NCI-H1105 treated with DMSO at 0.1 percent for 48 hours (cell line): ENCODE measurements at regions not wholly inside any gene's neighbourhood (a gene's known extent, or its start where the extent isn't known, plus 50 kb on each side); places are given as distances from the start of the nearest gene placed in this dataset.

Experiments
- DNase-seq: peaks from one replicate; lab custom pipeline; 2025; lab: John Stamatoyannopoulos, UW

DNA sequence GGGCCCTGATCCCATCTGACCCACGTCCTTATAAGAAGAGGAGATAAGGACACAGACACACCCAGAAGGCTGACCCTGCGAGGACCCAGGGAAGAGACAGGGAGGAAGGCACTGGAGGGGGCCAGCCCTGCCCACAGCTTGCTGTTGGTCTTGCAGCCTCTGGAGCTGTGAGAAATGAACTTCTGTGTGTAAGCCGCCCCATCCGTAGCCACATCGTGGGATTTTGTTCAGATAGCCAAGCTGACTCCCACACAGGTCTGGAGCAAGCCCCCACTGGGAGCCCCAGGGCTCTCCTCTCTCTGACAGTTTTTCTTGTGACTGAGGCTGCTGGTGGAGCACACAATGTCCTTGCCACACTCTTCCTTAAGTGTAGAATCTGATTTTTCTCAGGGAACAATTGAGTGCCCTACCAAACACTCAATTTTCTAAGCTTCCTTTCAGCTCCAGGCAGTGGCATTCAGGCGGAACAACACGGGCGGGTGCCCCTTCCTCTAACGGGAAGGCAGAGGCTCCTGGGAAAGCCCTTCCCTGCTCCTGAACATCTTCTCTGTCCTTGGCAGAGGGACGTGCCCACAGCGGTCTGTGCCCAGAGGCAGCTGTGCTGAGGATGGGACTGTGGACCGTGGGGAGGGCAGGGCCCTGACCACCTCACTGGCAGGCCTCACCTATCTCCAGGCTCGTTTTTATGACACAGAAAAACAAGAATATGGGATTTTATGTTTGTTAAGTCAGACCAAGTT, 160.6 kb upstream of the SHH start:
- no peak for DNase-seq

DNA sequence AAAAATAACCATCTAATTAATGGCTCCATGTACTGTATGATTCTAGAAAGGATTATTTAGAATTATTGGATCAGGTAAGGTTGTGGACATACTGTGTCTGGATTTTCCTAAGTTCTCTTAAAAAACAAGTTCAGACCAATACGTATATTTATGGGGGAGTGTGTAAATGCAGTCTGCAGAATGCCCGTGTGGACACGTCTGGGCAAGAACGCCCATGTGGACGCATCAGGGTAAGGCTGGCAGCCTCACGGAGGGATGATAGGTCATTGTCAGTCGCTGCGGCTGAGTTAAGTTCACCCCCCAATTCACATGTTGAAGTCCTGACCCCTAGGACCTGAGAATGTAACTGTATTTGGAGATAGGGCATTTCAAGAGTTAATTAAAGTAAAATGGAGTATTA, 160.0 kb upstream of the SHH start:
- DNase-seq = no peak

DNA sequence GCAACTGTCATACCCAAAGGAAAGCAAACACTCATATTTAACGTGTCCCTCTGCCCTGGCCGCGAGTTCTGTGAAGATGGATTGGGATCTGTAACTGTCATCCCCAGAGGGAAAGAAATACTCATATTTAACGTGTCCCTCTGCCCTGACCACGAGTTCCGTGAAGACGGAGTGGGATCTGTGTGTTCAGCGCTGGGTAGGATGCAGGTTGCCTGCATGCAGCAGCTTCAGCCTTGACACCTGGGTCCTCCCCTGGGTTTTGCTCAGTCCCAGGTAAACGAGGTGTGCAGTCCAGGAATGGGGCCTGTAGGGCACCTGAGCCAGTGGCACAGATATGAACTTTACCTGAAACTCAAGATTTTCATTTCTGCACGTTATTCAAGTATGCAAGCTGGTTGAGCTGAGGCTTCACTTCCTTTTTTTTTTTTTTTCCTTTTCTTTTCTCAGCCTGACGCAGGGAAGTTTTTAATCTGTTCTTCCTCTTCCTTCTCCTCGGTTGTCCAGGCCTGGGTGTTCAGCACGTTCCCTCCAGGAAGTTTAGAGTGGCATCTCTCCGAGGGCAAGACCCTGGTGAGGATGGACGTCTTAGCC, 159.0 kb upstream of the SHH start:
- DNase-seq = no peak

DNA sequence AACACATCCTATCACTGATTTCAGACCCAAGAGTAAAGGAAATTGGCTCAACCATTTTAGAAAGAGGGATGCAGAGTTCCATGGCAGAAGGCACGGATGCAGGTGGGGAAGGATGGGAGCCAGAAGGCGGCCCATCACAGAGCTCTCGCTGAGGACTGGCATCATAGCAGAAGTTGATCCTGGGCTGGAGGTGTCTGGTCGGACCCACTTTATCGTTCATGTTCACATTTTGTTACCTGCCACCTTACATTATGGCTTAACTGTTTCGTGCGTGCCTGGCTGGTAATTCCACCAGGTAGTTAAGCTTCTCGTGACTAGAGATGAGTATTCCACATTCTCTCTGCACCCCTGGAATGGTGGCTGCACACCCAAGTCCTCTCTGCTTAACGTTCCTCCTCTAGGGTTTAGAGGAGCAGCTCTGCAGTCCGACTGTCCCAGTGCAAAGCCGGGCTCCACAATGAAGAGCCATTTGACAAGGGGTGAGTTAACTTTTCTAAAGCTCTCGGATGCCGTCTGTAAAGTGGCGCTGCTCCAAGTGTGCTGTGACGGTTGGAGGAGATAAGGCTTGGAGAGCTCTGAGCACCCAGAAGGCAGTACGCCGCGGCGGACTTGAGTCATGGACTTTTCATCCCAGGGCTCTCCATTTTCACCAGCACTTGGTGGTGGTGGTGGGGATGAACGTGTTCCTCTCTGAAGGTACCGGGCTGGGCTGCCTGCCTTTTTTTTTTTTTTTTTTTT, 157.1 kb upstream of the SHH start:
- DNase-seq = no peak

DNA sequence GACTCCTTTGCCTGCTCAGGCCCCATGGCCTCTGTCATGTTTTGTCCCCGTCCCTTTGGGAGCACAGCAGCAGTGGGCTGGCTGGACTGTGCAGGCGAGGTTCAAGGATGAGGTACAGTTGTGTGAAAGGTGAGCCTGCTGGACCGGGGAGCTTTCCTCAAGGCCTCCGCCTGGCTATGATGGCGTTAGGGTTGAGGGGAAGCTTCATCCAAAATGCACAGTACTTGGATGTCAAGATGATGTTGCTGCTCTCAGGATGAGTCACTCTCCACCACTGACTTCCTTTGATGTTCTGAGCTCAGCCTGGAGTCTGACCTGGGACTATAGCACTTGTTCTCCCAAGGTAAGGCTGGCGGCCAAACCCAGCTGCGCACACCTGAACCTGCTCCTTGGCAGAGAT, 152.7 kb upstream of the SHH start:
- no peak for DNase-seq

DNA sequence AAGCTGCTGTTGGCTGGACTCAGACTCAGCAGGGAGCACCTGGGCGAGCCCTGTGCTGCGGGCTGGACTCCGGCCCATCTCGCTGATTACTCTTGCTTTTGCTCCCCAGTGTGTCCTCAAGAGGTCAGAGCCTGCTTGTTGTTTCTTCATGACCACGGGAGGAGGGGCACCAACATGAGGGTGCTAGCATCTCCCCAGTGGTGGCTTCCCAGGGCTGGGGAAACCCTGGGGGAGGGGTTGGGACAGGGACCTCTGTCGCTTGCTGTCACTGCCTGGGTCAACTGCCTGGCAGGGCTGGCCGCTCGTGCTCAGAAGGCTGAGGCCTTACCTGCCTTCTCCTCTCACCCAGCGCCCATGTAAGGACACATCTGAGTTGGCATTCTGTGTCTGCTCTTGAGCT, 152.3 kb upstream of the SHH start:
- no peak for DNase-seq

DNA sequence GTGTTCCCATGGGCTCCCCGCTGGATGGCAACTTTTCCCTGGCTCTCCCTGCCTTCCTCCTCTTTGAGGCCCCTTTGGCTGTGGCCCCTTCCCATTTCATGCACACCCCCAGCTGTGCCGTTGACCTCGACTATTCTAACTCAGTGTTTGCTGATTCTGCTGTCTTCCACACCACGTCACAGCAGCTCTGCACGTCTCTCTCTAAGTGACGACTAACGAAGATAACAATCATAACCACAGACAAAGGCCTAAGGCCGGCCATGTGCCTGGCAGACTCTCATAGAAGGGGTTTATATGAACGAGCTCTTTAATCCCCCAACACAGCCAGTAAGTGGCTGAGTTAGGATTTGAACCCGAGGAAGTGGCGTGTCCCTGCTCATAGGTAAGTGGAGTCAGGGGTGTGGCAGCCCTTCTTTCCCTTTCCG, 151.5 kb upstream of the SHH start:
- no peak for DNase-seq

DNA sequence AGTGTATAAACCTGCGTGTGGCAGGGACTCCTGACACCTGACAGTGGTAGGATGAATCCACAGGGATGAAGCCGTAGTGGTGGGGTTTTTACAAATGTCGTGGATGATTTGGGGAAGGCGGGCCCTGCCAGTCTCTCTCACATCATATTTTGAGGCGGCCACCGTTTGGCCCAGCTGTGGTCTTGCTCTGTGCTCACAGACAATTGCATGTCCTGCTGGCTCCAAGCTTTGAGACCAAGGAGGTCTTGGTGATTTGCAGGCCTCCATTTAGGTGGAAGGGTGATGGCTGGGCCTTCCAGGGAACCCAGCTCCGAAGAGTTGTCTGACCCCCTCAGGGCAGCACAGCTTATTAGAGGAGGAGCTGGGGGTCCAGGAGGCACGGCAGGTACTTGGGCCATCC, 151.1 kb upstream of the SHH start:
- no peak for DNase-seq

DNA sequence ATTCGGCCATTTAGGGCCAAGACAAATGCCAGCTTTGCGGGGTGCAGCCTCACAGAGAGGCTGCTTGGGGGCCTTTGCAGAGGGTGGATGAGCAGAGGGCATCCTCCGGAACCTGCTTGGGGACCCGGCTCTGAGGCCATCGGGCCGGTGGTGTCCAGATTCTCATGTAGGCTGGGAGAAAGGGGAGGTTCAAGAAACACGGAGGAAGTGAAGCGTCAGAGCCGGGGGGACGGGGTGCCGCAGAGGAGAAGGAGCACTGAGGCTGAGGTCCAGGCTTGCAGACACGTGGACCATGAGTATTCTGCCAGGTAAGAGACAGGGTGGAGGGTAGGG, 150.7 kb upstream of the SHH start:
- DNase-seq = no peak

DNA sequence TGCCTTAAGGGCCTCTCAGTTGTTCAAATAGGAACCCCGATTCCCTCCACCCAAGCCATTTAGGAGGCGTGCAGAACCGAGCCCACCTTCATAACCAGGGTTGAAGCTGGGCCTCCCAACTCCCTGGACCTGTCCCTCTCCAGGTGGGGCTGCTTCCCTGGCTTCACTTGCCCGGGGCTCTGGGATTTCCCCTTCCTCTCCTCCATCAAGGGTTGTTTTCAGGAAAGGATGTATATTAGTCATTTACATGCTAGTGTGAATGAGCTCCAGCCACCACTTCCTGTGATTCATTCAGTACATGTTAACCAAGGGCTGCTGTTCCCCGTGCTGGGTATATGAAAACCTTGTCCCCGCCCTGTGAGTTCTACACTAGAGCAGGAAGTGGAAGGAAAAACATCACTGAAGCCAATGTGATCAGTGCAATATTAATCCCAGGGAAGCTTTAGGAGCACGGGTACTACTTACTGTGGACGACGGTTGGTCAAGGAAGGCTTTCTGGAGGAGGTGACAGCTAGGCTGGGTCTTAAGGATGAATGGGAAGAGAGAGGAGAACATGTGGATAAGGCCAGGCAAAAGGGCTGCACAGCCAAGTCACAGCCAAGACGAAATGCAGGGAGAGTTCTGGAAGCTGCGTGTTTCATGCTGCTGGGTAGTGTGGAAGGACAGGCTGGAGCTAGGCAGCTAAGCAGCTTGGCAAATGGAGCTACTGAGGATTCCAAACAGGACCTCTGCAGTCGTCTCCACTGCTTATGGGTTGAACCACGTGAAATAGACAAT, 150.1 kb upstream of the SHH start:
- DNase-seq = no peak

DNA sequence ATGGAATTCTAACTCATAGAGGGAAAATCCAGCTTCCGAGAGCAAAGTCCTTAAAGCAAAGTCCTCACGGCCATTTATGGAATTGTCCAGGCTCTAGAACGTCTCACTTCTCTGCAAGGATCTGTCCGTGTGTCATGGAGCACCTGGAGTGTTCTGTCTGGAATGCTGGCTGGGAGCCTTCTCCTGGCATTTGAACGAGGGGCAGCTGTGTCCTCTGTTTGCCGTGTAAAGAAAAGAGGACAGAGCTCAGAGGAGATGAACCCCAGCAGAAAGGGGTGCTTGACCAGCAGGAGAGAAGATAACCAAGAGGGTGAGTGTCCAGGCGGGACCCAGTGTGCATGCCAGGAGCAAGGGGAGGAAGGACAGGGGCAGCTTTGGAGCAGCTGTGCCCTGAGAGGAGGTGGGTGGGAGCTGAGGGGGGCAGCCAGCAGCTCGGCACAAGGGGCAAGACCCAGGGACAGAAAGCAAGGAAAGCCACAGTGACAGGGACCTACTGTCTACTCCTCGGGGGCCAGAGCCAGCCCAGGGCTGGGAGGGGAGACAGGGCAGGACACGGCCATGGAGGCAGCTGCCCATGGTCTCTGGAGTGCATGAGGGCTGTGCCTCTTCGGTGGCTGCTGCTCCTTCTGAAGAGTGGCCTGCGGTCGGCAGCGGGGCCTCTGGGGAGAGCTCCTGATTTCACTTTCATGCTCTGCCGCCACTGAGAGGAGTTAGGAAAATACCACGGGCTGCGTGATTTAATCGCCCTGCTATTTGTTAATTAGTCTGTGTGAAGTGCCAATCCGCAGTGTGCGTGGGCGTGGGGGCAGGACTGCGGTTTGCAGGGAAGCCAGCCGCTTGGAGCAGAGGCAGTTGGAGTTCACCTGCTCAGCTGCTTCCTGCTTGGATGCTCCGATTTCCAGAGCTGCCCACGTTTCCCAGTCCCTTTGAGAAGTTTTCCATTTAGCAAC, 149.3 kb upstream of the SHH start:
- DNase-seq = no peak

DNA sequence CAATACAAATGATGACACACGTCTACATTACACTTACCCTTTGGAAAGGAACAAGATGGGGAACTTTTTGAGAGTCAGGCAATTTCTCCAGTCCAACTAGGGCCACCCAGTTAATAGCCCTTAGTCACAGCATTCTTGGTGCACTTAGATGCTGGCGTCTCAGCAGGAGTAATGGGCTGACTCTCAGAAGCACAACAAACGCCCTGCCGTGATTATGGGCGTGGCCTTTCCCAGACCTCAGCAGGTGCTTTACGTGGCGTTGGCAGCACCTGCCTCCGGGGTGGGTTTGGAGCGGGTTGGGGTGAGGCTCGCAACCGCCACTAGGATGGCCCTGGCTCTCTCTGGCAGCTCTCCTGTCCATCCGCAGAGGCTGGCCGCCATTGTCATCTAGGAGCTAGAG, 147.6 kb upstream of the SHH start:
- DNase-seq = peak; percentile 19

DNA sequence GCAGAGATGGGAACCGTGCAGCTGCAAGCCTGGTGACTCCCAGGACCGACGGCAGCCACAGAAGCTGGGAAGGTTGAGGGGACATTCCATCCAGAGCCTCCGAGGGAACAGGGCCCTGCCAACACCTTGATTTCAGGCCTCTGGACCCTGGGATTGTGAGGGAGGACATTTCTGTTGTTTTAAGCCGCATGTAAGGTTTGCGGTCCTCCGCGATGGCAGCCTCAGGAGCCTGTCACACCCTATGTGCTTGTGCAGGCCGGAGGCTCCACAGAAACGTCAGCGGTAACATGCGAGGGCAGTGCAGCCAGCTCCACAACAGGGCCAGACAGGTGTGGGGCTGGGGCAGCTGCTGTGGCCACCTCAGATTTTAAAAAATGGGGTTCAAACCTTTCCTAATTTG, 144.7 kb upstream of the SHH start:
- no peak for DNase-seq

DNA sequence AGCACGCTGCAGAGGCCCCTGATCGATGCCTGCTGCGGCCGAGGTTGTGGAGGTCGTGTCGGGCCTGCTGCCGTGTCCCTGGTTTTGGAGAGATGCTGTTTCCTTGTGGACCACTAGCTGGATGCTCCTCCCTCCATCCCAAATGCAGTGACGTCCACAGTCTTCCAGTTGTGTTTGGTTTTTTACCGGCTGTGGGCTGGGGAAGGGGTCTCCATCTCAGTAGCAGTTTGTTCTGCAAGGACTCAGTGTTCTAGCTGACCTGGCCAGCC, 143.0 kb upstream of the SHH start:
- DNase-seq = no peak

DNA sequence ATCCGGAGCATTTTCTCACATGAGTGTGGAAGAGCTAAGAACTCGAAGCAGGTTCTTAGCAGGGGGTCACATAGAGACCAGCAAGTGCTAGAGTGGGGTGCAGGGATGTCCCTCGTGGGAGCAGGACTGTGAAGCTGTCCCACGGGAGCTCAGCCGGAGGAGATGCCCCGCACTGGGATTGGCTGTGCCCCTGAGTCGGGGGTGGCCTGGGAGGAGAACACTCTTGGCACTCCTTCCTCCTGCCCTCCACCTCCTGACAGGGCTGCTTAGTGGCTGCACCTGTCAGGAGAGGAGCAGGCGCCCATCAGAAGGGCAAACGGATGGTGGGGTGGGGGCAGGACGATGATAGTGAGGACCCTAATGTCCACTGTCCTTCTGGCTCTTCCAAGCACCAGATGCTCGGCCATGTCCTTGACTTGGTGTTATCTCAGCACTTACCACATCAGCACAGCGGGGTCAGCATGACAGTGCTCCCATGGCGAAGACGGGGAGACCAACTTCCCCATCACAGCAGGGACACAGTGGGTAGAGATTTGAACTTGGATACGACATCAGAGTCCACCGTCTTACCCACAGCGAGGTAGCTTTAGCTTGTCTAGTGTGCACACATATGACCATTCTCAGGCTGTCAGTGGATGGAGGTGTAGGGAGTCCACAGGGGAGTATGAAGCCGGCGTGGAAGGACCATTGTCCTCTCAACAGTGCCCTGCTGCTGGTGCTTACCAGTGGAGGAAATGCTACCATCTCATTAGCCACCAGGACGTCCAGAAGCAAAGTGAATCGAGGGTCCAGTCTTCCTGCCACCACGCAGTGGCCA, 142.5 kb upstream of the SHH start:
- no peak for DNase-seq

DNA sequence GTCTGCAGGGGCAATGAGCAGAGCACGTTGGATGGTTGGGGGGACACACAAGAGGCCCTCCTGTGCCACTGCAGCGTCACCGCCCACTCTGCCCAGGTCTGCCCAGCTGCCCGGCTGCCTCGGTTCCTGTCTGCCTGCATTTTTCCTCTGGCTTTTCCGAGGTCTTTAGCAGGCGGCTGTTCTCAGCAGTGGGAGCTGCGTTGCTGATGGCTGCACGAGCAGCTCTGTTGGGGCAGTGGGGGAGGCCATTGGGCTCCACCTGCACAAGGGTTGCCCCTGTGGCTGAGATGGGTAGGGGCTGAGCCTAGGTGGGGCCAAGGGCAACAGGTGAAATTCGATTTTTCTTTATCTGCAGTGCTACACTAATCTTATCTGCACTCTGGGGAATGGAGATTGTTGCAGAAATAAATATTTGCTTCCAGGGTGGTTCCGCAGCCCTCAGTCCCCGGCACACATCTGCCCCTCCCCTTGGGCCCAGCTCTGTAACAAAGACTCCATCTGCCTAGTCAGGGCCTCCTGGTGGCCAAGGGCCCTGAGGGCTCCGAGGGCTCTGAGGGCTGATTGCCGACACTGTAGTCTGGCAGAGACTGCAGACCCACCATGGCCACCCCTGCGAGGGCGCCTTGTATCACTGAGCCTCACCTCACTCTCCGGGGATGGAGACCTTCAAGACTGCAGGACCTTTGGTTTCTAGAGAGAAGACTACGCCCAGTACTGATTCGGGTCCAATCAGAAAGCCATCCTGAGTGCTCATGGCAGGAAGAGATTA, 141.7 kb upstream of the SHH start:
- DNase-seq = no peak

DNA sequence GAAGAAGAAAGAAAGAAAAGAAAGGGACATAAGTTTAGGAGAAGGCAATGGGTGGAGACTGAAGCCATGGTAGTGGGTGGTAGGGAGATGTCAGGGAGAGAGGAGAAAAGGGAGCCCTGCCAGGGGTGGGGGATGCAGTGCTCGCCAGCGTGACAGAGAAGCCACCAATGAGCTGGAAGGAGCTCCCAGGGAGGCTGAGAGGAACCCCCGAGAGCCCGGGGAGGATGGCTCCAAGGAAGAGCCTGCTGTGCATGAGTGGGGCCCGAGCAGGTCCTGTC, 141.2 kb upstream of the SHH start:
- DNase-seq = no peak

DNA sequence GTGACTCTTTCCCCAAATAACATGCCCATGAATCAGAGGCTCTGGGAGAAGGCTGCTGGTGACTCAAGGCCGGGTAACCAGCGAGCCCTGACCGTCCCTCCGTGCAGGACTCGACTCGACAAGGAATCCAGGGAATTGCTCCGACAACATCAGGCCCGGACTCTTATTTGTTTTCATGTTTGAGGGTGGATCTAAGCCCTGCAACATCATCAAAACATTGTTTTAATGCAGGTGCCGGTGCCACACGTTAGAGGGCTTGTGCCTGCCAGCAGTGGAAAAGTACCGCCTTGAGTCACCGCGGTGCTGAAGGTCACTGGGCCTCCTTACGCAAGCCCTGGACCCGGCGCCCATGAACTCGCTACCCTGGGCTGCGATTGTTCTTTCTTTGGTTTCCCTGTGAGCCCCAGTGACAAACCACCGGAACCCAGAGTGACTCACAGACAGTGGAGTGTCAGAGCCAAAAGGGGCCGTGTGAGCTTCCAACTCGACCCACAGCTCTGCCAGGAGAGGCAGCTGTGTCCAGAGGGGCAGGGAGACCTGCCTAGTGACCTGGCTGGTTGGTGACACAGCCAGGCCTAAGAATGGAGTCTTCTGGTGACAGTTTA, 139.4 kb upstream of the SHH start:
- no peak for DNase-seq

DNA sequence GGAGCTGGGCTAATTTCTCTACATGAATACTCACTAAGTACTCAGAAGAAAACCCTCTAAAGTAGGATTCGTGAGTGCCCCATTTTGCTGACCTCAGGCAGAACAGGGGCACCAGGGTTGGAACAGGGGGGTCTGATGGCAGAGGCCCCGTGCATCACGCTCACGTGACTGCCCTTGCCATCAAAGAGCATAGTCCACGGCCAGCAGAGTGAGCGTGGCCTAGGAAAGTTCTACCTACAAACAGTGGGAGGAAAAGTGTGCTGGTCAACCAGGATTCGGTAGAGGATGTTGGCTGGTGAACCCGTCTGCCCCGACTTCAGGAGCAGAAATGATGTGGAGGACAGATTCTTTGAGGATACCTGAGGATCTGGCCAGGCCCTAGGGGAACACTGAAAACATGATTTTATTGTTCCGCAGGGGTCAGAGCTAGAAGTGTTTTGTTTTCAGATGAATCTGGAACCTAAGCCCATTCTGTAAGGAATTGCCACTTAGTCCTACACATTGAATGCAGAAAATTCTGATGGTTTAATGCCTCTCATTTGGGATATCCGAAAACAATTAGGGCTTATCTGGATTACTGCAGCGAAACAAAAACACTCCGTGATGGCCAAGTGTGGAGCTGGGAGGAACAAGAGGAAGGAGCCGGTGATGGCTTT, 138.8 kb upstream of the SHH start:
- no peak for DNase-seq

DNA sequence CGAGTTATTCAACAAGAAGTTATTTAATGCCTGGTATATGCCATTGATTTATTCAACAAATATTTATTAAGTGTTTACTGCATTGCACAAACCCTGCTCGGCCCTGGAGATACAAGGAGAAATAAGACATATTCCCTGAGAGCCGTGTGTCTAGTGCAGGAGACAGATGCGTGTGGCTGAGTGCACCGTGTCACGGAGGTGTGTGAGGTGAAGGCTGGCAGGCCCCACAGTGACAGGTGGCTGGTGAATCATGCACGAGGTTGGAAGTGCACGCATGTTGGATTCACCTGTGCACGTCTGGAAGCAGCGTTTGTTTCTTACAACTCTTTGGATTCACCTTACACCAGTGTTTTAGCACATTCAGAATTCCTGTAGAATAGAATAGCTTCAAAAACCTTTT, 136.6 kb upstream of the SHH start:
- no peak for DNase-seq
